Globus pallidus (tissue), 1 donor: ENCODE measurements at regions not wholly inside any gene's neighbourhood (a gene's known extent, or its start where the extent isn't known, plus 50 kb on each side); places are given as distances from the start of the nearest gene placed in this dataset.

Source experiments
- DNase-seq: peaks from one replicate; pipeline ENCODE4 v3.0.0-alpha.2; 2015; ENCODE audit warnings: low spot score

DNA sequence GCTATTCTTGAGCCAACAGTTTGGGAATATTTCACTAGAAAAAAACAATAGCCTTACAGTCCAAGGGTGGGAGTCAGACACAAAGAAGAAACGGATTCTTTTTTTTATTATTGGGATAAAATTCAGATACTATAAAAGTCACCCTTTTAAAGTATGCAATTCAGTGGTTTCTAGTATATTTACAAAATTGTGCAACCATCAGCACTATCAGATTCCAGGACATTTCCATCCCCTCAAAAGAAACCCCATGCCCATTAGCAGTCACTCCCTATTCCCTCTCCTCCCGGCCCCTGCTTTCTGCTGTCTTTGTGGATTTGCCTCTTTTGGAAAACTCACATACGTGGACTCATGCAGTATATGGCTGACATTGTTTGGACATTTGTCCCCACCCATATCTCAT lies 134.4 kb downstream of the C16orf95 start:
- no peak for DNase-seq

DNA sequence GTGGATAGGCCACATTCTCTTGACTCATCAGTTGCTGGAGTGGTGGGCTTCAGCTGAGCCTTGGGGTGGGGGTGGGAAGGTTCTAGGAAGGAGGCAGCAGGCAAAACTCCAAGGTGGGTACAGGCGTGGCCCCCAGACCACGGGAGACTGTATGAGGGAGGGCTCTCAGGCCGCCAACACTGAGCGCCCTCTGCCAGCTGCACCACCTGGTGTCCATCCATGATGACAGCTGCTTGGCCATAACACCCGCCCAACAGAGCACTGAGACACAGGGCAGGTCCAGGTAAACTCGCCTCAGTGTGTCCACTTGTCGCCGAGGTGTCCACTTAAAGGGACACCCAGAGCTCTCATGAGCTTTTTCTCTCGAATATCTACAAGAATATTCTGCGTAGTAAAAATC lies 133.5 kb downstream of the C16orf95 start:
- no peak for DNase-seq

DNA sequence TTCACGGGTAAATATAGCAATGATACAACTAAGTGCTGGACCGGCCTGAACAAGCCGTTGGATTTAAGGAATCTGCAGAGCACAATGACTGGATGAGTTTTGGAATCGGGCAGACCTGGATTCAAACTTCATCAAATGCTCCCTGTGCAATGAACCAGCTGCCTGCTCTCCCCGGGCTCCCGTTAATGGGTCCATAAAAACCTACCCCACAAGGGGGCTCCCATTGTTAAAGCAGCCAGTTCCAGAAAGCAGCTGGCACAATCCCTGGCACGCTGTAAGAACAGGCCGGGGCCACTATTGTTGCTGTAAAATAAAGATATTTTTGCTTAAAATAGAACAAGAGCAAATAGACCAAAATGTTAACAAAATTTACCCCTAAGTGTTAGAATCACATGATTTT lies 131.9 kb downstream of the C16orf95 start:
- DNase-seq: no peak

GRCh38 chr16:87185983-87186382 lies 131.2 kb downstream of the C16orf95 start:
- no peak for DNase-seq

- DNase-seq: no peak
Measured at GRCh38 chr16:87186446-87186845, 130.7 kb downstream of the C16orf95 start.

DNA sequence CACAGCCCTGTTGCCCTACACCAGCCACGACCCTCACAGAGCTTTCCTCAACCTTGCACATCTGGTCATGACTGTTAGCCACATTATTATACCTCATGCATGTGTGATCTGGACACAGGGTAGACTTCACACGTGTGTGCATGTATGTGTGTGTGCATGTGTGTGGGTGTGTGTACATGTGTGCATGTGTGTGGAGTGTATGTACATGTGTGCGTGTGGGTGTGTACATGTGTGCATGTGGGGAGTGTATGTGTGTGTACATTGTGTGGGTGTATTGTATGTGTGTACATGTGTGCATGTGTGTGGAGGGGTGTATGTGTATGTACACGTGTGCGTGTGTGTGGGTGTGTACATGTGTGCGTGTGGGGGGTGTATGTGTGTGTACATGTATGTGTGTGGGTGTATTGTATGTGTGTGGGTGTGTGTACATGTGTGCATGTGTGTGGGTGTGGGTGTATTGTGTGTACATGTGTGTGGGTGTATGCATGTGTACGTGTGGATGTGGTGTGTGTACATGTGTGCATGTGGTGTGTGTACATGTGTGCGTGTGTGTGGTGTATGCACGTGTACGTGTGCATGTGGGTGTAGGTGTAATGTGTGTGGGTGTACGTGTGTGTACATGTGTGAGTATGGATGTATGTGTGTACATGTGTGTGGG lies 130.2 kb downstream of the C16orf95 start:
- no peak for DNase-seq

- no peak for DNase-seq
Measured at GRCh38 chr16:87188104-87188503, 129.1 kb downstream of the C16orf95 start.

GRCh38 chr16:87189426-87189825 lies 127.8 kb downstream of the C16orf95 start:
- no peak for DNase-seq

- no peak for DNase-seq
Measured at GRCh38 chr16:87190288-87191230, 126.6 kb downstream of the C16orf95 start.

DNA sequence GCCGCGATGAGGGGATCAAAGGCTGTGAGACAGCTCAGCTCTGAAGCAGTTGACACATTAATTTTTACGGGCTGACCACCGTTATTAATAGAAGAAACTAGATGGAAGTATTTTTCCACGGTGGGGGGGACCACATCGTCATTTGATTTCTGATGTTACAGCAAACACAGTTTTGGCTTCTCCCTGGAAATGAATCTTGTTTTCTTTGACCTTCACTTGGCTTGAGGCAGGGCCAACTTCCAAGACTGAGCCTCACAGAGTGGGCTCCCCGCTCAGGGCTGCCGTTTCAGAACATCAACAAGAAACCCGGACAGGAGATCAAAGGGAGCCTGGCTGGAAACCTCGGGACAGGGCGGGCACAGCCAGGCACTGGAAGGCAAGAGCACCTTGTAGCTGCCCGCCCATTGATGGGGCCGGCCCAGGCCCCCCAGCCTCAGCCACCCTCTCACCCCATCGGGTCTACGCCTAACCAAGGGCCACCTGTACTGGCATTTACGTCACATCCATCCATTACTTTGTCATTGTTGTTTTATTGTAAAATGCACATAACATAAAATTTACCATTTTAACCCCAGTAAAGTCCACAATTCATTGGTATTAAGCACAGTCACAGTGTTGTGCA lies 124.6 kb downstream of the C16orf95 start:
- DNase-seq: no peak

DNA sequence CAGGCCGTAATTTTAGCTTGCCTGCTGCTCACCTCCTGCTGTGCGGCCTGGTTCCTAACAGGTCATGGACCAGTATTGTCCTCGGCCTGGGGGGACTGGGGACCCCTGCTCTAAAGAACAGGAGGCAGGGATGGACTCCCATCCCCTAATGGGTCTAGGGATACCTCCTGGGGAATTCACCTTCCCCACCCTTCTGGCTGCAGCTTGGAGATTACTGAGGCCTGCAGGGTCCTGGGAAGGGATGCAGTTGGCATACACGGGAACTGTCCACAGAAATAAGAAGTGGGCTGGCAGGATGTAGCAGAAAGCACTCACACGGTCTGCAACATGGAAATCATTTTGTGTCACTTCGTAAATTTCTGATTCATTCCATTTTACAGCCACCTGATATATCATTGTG lies 123.0 kb downstream of the C16orf95 start:
- DNase-seq: no peak

- DNase-seq: no peak
Measured at GRCh38 chr16:87195161-87195560, 122.0 kb downstream of the C16orf95 start.

- no peak for DNase-seq
Measured at GRCh38 chr16:87196231-87196630, 121.0 kb downstream of the C16orf95 start.

DNA sequence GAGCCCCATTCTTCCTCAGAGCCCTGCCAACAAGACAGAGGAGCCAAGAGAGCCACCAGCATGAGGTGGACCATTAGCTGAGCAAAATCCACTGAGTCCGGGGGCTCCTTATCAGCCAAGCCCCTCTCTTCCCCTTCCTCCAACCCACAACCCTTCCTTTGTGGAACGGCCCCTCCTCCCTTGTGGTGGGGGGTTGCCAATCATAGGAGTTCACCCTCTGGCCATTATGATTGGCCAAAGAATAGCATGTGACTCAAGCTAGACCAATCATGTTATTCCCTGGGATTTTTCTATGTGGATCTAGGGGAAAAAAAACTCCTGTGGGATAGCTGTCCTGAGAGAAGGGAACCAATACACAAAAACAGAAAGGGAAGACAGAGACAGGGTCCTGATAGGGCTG lies 120.5 kb downstream of the C16orf95 start:
- no peak for DNase-seq

DNA sequence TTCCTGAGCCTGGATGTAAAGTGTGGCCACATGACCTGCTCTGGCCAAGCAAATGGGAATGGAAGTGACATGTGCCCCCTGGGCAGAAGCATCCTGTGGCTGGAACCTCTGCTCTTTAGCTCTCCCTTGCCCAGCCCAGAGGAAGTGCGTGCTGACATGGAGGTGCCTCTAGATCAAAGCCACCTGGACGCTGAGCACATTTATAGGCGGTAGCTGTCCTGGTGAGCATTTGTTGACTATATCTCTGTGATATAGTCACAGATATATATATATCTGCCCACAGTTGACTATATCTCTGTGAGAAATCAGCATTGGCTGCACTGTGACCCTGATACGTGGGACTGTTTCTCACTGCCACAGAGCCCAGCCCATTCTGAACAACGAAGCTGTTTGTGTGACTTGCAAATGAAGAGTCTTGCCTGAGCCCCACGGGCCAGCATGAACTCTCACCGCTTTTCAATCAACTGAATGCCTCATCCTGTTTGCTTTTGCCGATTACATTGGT lies 118.8 kb downstream of the C16orf95 start:
- no peak for DNase-seq

GRCh38 chr16:87198881-87199280 lies 118.3 kb downstream of the C16orf95 start:
- no peak for DNase-seq

DNA sequence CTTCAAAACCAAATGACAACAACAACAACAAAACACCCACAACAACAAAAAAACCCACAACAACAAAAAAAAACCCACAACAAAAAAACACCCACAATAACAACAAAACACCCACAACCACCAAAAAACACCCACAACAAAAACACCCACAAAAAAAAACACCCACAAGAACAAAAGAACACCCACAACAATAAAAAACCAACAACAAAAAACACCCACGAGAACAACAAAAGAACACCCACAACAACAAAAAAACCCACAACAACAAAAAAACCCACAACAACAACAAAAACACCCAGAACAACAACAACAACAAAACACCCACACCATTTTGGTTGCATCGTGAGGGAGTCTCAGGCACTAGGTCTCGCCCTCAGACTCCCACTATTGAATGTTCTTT lies 117.8 kb downstream of the C16orf95 start:
- DNase-seq: no peak

GRCh38 chr16:87199901-87200300 lies 117.3 kb downstream of the C16orf95 start:
- no peak for DNase-seq

GRCh38 chr16:87200637-87201036 lies 116.6 kb downstream of the C16orf95 start:
- DNase-seq: no peak

GRCh38 chr16:87201052-87201451 lies 116.1 kb downstream of the C16orf95 start:
- no peak for DNase-seq

DNA sequence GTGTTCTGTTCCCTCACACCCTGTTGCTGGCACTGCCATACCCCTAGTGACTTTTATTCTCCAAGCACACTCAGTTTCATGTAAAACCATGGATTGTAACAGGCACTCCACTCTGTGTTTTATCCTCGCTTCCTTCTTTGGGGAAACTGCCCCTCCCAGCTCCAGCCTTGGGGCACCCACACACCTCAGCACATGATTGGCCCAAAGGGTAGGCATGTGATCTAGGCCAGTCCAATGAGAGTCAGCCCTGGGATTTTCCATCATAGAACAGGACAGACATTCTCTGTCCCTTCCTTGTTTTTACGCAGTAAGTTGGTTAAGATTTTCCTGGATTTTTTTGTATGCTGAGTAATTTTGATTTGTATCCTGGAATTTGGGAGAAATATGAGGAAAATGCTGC lies 115.4 kb downstream of the C16orf95 start:
- DNase-seq: no peak

DNA sequence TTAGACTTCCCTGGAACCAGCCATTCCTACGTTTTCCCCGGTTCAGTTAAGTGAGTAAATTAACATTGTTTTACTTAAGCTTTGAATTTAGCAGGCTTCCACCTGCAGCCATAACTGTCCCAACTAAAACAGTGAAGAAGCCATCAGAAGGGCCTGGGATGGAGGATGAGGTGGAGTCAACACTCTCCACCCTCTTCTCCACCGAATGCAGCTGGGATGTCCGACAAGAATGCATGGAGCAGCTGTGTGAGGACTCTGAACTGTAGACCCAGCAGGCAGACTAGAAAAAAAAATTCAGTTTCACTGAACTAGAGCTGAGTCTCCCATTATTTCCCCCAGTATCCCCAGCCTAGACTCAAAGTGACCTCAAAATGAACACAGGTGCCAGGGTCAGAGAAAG lies 114.8 kb downstream of the C16orf95 start:
- no peak for DNase-seq
